Coronary artery (tissue), 2 donors: ENCODE measurements at regions not wholly inside any gene's neighbourhood (a gene's known extent, or its start where the extent isn't known, plus 50 kb on each side); places are given as distances from the start of the nearest gene placed in this dataset.

ENCODE experiments used
- DNase-seq: peaks from one replicate; pipeline ENCODE4 v3.0.0-alpha.2; 2017; ENCODE audit warnings: low spot score
- H3K27ac ChIP-seq, 2 donors: fragments of 200-600 bp; sonication (generic); one replicate each; pipeline ENCODE4 v1.5.1; 2016 to 2019
- H3K4me3 ChIP-seq: fragments of 200-600 bp; sonication (generic); 2 replicates; pipeline ENCODE4 v1.5.1; 2016; ENCODE audit warnings: mild to moderate bottlenecking, moderate library complexity
- TF ChIP-seq, protein P1 (sequence below): fragments of 200-600 bp; sonication (generic); IDR thresholded peaks from one replicate; pipeline ENCODE4 v1.5.1; 2019; ENCODE audit warnings: antibody characterized with exemption

- TF ChIP-seq, protein P1, sequence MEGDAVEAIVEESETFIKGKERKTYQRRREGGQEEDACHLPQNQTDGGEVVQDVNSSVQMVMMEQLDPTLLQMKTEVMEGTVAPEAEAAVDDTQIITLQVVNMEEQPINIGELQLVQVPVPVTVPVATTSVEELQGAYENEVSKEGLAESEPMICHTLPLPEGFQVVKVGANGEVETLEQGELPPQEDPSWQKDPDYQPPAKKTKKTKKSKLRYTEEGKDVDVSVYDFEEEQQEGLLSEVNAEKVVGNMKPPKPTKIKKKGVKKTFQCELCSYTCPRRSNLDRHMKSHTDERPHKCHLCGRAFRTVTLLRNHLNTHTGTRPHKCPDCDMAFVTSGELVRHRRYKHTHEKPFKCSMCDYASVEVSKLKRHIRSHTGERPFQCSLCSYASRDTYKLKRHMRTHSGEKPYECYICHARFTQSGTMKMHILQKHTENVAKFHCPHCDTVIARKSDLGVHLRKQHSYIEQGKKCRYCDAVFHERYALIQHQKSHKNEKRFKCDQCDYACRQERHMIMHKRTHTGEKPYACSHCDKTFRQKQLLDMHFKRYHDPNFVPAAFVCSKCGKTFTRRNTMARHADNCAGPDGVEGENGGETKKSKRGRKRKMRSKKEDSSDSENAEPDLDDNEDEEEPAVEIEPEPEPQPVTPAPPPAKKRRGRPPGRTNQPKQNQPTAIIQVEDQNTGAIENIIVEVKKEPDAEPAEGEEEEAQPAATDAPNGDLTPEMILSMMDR: no peak
- Histone ChIP-seq H3K27ac (no peak overlapping the region), H3K4me3 (no peak overlapping the region)
- no peak for DNase-seq
Measured at GRCh38 chr1:170231662-170232061, 85.9 kb downstream of the NTMT2 start.

- DNase-seq: no peak
- TF ChIP-seq, protein P1: no peak
- Histone ChIP-seq H3K4me3 (no peak overlapping the region), H3K27ac (peak overlapping the region in 1 of 2 donors; percentile 47)
Measured at GRCh38 chr1:170238704-170239391, 93.1 kb downstream of the NTMT2 start.

GRCh38 chr1:170239445-170239844, 93.7 kb downstream of the NTMT2 start:
- no peak for DNase-seq
- TF ChIP-seq, protein P1: no peak
- H3K27ac ChIP-seq: peak overlapping the region in 1 of 2 donors; percentile 47
- no peak overlapping the region for H3K4me3 ChIP-seq

DNA sequence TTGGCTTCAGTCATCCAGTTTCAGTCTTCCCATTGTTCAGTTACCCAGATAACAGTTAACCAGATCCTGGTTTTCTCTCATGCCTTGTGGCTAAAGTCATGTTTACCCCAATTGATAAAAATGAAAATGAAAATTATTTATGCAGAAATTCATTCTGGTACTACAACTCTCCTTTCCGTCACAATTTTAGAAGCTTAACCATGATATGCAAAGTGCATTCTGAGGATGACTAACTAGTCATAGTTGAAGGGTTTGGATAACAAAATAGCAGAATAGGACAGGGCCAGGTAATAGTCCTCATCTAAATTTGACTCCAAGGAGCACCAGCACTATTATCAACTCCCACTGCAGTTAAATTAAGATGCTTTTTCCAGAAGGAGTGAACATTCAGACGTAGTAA, 94.7 kb downstream of the NTMT2 start:
- Histone ChIP-seq H3K27ac (peak overlapping the region in 1 of 2 donors; percentile 26), H3K4me3 (no peak overlapping the region)
- no peak for DNase-seq
- TF ChIP-seq, protein P1: no peak

DNA sequence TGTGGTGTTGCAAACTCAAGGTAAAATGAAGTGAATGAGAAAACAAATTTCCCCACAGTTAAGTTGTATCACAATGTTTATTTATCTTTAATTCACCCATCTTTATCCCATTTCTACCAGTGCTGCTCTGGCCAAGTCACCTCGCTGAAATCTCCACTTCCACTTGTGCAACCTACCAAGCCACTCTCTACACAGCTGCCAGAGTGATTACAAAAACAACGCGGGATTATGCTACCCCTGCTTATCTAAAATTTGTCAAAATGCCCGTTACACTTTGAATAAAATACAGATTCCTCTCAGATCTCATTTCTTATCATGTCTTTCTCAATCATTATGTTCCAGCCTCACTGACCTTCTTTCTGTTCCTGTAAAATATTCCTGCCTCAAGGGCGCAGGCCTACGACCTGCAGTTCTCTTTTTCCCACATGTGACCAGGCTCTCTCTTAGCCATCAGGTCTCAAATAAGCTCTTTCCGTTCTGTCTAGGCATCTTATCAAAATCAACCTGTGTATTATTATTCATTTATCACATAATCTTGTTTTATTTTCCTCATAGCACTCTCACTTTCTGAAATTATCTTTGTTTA, 95.6 kb downstream of the NTMT2 start:
- no peak for DNase-seq
- no peak overlapping the region for H3K4me3 ChIP-seq
- TF ChIP-seq, protein P1: no peak

GRCh38 chr1:170247751-170248521, 102.2 kb downstream of the NTMT2 start:
- DNase-seq: no peak
- TF ChIP-seq, protein P1: no peak
- Histone ChIP-seq H3K4me3 (no peak overlapping the region), H3K27ac (no peak overlapping the region)

More for the DNA sequence above, 95.6 kb downstream of the NTMT2 start:
- no peak overlapping the region for H3K27ac ChIP-seq
